Myocyte (in vitro differentiated cells): ENCODE measurements at regions not wholly inside any gene's neighbourhood (a gene's known extent, or its start where the extent isn't known, plus 50 kb on each side); places are given as distances from the start of the nearest gene placed in this dataset.

Experiments used
- DNase-seq: peaks from one replicate; pipeline ENCODE4 v3.0.0-alpha.2; 2012; ENCODE audit warnings: low read depth

DNA sequence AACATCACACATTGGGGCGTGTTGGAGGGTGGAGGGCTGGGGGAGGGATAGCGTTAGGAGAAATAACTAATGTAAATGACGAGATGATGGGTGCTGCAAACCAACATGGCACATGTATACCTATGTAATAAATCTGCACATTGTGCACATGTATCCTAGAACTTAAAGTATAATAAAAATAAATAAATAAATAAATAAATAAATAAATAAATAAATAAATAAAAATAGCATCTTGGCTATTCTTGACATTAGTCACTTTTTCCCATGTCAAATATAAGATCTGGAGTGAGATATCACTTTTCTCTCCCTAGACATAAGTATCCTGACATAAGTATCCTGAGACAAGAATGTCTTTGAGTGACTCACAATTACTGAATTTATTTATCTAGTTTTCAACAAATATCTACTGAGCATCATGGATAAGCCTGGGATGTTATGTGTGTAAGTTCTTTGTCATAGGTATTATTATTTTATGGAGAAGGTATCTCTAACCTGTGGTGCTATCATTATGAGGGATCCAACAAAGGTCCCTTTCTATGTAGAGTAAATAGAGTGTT is 691.3 kb downstream of the SORCS1 start:
- DNase-seq: no peak

- no peak for DNase-seq
Measured at GRCh38 chr10:106467506-106467905, 697.0 kb downstream of the SORCS1 start.

DNA sequence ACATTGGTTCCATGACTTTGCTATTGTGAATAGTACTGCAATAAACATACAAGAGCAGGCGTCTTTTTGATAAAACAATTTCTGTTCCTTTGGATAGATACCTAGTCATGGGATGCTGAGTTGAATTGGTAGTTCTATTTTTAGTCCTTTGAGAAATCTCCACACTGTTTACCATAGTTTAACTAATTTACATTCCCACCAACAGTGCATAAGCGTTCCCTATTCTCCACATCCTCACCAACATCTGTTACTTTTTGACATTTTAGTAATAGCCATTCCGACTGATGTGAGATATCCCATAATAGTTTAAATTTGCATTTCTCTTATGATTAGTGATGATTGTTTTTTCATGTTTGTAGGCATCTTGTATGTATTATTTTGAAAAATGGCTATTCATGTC is 707.0 kb downstream of the SORCS1 start:
- no peak for DNase-seq

GRCh38 chr10:106454233-106454632 is 710.3 kb downstream of the SORCS1 start:
- DNase-seq: no peak

GRCh38 chr10:106450966-106451365 is 713.5 kb downstream of the SORCS1 start:
- DNase-seq: no peak

DNA sequence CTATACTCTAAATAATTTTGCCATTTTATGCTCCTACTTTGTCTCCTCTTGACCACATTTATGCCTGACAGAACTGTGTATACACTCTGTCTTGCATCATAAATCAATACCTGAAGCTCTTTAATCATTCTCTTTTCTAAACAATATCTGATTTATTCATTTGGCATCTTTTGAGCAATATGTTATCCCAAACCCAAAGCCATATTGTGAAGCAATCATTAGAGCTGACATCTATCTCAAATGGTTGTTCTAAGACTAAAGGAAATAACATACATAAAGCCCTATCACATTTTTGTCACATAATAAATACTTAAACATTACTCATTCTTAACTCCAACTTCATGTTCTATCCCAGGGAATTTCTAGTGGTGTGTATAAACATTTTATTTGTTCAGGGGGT is 717.6 kb downstream of the SORCS1 start:
- DNase-seq: no peak

- no peak for DNase-seq
Measured at GRCh38 chr10:106442223-106442622, 722.3 kb downstream of the SORCS1 start.

- no peak for DNase-seq
Measured at GRCh38 chr10:106440767-106441166, 723.7 kb downstream of the SORCS1 start.

- DNase-seq: no peak
Measured at GRCh38 chr10:106440355-106440754, 724.2 kb downstream of the SORCS1 start.

- DNase-seq: no peak
Measured at GRCh38 chr10:106439366-106439765, 725.1 kb downstream of the SORCS1 start.

- DNase-seq: no peak
Measured at GRCh38 chr10:106438386-106438785, 726.1 kb downstream of the SORCS1 start.

- DNase-seq: no peak
Measured at GRCh38 chr10:106436123-106436715, 728.3 kb downstream of the SORCS1 start.

DNA sequence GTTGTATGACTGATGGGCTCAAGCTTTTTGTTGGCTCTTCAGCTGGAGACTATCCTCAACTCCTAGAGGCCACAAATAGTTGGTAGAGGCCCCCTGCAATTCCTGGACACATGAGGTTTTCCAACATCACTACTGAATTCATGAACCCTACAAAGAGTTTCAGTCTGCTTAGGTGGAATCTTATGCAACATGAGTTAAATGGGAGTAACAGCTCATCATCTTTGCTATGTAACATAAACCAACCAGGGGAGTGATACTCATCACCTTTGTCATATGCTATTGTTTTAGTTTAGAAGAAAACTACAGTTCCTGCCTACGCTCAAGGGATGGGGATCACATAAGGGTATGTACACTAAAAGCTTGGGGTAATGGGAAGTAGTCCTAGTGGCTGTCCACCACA is 729.4 kb downstream of the SORCS1 start:
- DNase-seq: no peak

DNA sequence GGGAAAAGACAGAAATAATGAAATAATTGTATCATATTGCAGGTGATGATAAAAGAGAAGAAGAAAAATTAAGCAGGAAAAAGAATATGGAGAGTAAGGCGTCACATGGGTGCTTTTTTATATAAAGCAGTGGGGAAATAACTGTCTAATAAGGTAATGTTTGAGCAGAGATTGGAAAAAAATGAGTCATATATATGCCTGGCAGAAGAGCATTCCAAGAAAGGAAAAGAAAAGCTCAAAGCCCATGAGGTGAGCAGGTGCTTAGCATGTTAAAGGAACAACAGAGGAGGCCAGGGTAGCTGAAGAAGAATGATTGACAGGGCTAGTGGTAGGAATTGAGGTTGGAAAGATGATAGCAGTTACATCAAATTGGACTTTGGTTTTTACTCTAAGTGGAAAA is 739.5 kb downstream of the SORCS1 start:
- DNase-seq: no peak

GRCh38 chr10:106424054-106424453 is 740.5 kb downstream of the SORCS1 start:
- no peak for DNase-seq

DNA sequence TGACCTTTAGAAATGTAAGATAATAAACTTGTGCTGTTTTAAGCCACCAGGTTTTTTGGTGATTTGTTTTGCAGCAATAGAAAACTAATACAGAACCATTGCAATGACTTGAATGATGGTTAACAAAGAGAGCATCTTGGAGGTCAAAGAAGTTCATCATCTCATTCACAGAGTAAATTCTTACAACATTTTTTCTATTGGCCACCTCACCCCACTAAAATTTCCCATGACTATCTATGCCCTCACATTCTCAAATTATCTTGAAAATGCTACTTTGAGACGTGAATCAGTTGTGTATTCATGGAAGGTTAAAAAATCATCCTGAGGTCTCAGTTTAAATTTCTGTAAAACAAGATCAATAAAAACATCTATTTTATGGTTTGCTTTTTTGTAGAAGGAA is 754.2 kb downstream of the SORCS1 start:
- no peak for DNase-seq

DNA sequence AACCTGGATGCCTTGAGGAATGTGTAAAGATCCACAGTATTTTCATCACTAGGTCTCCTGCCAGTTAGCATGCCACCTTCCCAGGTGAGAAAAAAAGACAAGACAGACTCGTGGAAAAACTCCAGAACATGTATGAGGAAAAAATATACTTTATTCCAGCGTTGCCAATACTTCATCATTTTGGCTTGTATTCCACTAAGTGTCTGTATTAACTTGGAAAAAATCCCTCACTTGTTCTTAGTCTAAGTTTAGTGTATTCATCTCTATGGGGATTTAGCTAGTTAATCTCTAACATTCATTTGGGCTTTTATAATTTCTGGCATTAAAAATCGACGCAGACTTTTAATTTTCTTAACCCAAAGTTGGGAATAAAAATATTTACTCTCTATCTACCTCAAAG is 759.4 kb downstream of the SORCS1 start:
- no peak for DNase-seq

DNA sequence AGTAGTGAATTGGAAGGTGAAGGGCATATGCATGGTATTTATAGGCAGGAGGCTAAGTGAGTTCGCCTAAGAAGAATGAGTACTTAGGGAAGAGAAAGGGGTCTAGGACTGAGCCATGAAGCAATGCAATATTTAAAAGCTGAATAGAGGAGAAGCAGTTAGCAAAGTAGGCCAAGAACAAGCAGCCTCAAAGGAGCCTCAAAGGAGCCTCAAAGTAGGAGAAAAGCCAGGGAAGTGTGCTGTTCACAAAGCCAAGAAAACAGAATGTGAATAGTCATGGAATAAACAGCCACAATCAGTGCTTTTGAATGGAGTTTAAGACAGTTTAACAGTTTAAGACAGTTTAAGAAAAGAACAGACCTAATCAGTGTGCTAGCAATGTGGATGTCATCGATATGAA is 762.0 kb downstream of the SORCS1 start:
- DNase-seq: no peak

- no peak for DNase-seq
Measured at GRCh38 chr10:106401967-106402366, 762.5 kb downstream of the SORCS1 start.

DNA sequence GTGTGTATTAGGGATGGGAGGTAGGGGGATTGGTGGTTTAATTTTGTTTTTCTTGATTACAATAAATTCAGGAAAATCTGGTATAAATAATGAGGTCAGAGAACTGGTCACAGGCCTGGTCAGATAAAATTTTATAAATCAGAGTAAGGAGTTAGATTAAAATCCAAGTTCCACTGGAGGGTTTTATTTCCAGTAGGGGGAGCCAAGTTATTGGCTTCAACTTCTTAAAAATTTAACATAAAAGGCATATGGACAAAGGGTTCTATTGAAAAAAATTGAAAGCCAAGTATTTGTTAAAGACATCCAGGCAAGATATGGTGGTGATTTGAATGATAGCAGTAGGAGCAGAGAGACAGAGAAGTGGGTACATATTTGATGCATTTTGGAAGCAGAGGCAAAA is 763.3 kb downstream of the SORCS1 start:
- no peak for DNase-seq

GRCh38 chr10:106399112-106399511 is 765.4 kb downstream of the SORCS1 start:
- DNase-seq: no peak

- DNase-seq: no peak
Measured at GRCh38 chr10:106396192-106396591, 768.3 kb downstream of the SORCS1 start.

DNA sequence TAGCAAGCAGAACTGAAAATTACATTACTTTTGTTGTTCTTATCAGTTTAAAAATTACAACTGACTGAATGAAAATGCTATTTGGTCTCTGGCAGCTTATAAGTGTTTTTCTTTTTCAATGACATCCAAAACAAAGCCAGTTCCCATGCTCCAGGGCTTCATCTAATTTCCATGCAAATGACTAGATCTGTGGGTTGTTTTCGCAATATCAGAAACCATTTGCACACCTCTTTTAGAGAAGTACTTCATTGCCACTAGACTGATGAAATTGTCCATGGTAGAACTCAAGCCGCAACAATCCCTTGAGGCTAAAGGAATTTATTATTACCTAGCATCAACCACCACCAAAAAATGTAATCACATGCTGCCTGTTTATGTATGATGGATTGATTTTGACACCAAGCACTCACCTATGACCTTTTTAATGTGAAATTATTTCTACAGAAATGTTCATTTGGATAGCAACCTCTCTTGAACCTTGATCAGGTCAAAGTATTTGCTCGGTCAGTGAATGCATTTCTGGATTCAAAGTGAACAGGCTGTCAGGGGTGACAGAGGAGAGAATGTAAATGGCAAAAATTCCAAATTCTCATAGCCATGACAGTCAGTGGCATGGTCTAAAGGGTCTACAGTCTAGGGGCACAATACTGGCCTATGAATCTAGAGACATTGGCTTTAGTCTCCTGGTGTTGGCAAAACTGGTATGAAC is 769.3 kb downstream of the SORCS1 start:
- no peak for DNase-seq
